ENCODE measurements at regions not wholly inside any gene's neighbourhood (a gene's known extent, or its start where the extent isn't known, plus 50 kb on each side); places are given as distances from the start of the nearest gene placed in this dataset.

GRCh38 chr6:16822975-16823717 is 61.9 kb upstream of the ATXN1 start:
- TF ChIP-seq GATA2 (IDR thresholded peaks at IDR 0.05; ENCODE audit: low read depth, low read length): no peak
- no peak for TF ChIP-seq GATA3 (IDR thresholded peaks at IDR 0.05; ENCODE audit: low read depth, low read length)
